GM23338 (cell line): ENCODE measurements at regions not wholly inside any gene's neighbourhood (a gene's known extent, or its start where the extent isn't known, plus 50 kb on each side); places are given as distances from the start of the nearest gene placed in this dataset.

Experiments used
- ATAC-seq: fragments of 200-7000 bp; cut with Tn5 transposase; 3 replicates; pipeline ENCODE4 v1.9.1; 2020
- DNase-seq: peaks from one replicate; pipeline ENCODE4 v3.0.0-alpha.2; 2015; ENCODE audit warnings: low spot score
- H2AFZ ChIP-seq: fragments of 200-600 bp; sonication (generic); 2 replicates; pipeline ENCODE4 v1.8.0; 2016; ENCODE audit warnings: antibody characterized with exemption, mild to moderate bottlenecking, moderate library complexity
- H3F3A ChIP-seq: fragments of 200-600 bp; sonication (generic); replicated peaks from 2 replicates; pipeline ENCODE4 v1.8.0; 2017; ENCODE audit warnings: antibody characterized with exemption, mixed run types, low read depth
- H3K27ac ChIP-seq: fragments of 200-600 bp; sonication (generic); 2 replicates; pipeline ENCODE4 v1.6.1; 2016; ENCODE audit warnings: low read depth
- H3K27me3 ChIP-seq: fragments of 200-600 bp; sonication (generic); 2 replicates; pipeline ENCODE4 v1.8.0; 2016; ENCODE audit warnings: mild to moderate bottlenecking, mixed run types, moderate library complexity; ENCODE audit not compliant: insufficient read depth
- H3K36me3 ChIP-seq: fragments of 200-600 bp; sonication (generic); 2 replicates; pipeline ENCODE4 v1.8.0; 2016; ENCODE audit warnings: mild to moderate bottlenecking; ENCODE audit not compliant: insufficient read depth
- H3K4me1 ChIP-seq: fragments of 200-600 bp; sonication (generic); 2 replicates; pipeline ENCODE4 v1.8.0; 2016; ENCODE audit warnings: mild to moderate bottlenecking, moderate library complexity; ENCODE audit not compliant: insufficient read depth
- H3K4me2 ChIP-seq: fragments of 200-600 bp; sonication (generic); 2 replicates; pipeline ENCODE4 v1.7.1; 2017; ENCODE audit warnings: mixed run types
- H3K4me3 ChIP-seq: fragments of 200-600 bp; sonication (generic); 2 replicates; pipeline ENCODE4 v1.6.1; 2016; ENCODE audit warnings: mixed run types
- H3K79me2 ChIP-seq: fragments of 200-600 bp; sonication (generic); replicated peaks from 2 replicates; pipeline ENCODE4 v1.8.0; 2017; ENCODE audit warnings: mild to moderate bottlenecking; ENCODE audit not compliant: insufficient read depth
- H3K9me2 ChIP-seq: fragments of 200-600 bp; sonication (generic); 2 replicates; pipeline ENCODE4 v1.8.0; 2017; ENCODE audit not compliant: insufficient read depth
- H4K20me1 ChIP-seq: fragments of 200-600 bp; sonication (generic); replicated peaks from 2 replicates; pipeline ENCODE4 v1.8.0; 2017; ENCODE audit warnings: mild to moderate bottlenecking; ENCODE audit not compliant: insufficient read depth
- H3K27ac Mint-ChIP-seq: 2 replicates; pipeline ENCODE4 v1.8.0; 2020; ENCODE audit warnings: inconsistent platforms, mild to moderate bottlenecking, moderate library complexity, mixed read lengths
- H3K27me3 Mint-ChIP-seq: 3 replicates; pipeline ENCODE4 v1.8.0; 2022; ENCODE audit warnings: low read depth, mild to moderate bottlenecking, moderate library complexity, mixed read lengths, inconsistent platforms; ENCODE audit not compliant: insufficient read depth, poor library complexity
- H3K36me3 Mint-ChIP-seq: 3 replicates; pipeline ENCODE4 v1.8.0; 2021; ENCODE audit warnings: low read depth, mild to moderate bottlenecking, inconsistent platforms, moderate library complexity, mixed read lengths
- H3K4me1 Mint-ChIP-seq: 3 replicates; pipeline ENCODE4 v1.8.0; 2020; ENCODE audit warnings: mild to moderate bottlenecking, inconsistent platforms, mixed read lengths
- H3K4me3 Mint-ChIP-seq: 3 replicates; pipeline ENCODE4 v1.8.0; 2021; ENCODE audit warnings: moderate library complexity, mild to moderate bottlenecking, inconsistent platforms, mixed read lengths
- H3K9me3 Mint-ChIP-seq: 3 replicates; pipeline ENCODE4 v1.8.0; 2020; ENCODE audit warnings: moderate library complexity, mild to moderate bottlenecking, inconsistent platforms, mixed read lengths
- CREB1 ChIP-seq: fragments of 250-450 bp; sonication (Bioruptor Pico); IDR thresholded peaks from 2 replicates; pipeline ENCODE4 v1.5.0; 2020; ENCODE audit warnings: low read depth, mild to moderate bottlenecking, moderate library complexity
- ETS1 ChIP-seq: IDR thresholded peaks from 2 replicates; pipeline ENCODE4 v1.6.1; 2016; ENCODE audit warnings: antibody characterized with exemption
- EZH2 ChIP-seq: fragments of 200-600 bp; sonication (generic); IDR thresholded peaks from one replicate; pipeline ENCODE4 v1.8.0; 2017; ENCODE audit warnings: antibody characterized with exemption, mild to moderate bottlenecking, low read depth; ENCODE audit not compliant: unreplicated experiment
- POLR2AphosphoS5 ChIP-seq: IDR thresholded peaks from 2 replicates; pipeline ENCODE4 v1.6.1; 2016; ENCODE audit warnings: antibody characterized with exemption, low read depth
- STAT1 ChIP-seq: IDR thresholded peaks from one replicate; pipeline ENCODE4 v1.6.1; 2016; ENCODE audit warnings: antibody characterized with exemption; ENCODE audit not compliant: unreplicated experiment
- ZNF331 ChIP-seq: fragments of 250-450 bp; sonication (Bioruptor Pico); IDR thresholded peaks from 2 replicates; pipeline ENCODE4 v1.5.0; 2020; ENCODE audit warnings: low read depth, mild to moderate bottlenecking, moderate library complexity
- ZNF462 ChIP-seq: fragments of 250-450 bp; sonication (Bioruptor Pico); IDR thresholded peaks from 2 replicates; pipeline ENCODE4 v1.5.0; 2020; ENCODE audit warnings: mild to moderate bottlenecking, moderate library complexity
- TF ChIP-seq, protein P1 (sequence below): IDR thresholded peaks from one replicate; pipeline ENCODE4 v1.6.1; 2018; ENCODE audit warnings: antibody characterized with exemption; ENCODE audit not compliant: unreplicated experiment

DNA sequence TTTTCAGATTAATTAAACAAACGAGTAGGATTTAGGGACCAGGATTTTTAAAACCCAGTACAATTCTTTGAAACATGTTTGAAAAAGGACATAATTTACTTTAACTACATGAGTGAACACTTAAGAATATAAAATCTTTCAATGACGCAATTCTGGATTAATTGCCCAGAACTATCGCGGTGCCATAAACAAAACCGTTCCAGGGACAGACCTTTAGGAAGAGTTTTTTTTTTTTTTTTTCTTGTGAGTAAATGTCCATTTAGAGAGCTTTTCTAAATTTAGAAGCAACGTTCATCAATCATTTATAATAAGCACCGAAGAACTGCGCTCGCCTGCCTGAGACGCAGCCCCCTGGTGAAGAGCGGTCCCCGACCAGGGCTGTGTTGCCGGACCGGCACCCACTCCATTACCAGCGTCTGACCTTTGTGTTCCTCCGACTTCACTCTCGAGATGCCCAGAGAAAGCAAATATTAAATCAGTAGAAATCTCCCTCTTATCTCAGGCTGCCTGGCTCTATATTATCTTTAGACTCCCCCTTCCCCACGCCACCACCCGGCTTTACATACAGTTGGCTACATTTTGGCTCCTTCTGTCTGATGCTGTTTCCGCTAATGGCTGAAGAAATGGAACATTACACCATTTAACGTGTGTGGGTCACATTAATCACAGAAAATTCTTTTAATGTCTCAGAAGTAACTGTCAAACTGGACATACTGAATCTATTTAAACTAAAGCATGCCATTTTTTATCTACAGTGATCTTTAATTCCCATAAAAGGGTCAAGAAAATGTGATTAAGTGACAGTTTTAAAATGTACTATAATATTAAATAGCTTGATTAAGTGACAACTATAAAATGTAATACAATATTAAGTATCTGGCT, 364.0 kb upstream of the MEIS1 start:
- H3K27me3 Mint-ChIP-seq, result peaks cover 2% of the 10 kb centered on the region
- H3K9me3 Mint-ChIP-seq, result no peaks in the 10 kb centered on the region
- H3K27ac ChIP-seq, result no peak overlapping the region
- peaks cover 18% of the 10 kb centered on the region for H3K4me1 Mint-ChIP-seq
- no peaks in the 10 kb centered on the region for H3K27me3 ChIP-seq
- TF ChIP-seq EZH2, result no peak
- no peak for TF ChIP-seq STAT1
- TF ChIP-seq ETS1, result no peak
- TF ChIP-seq POLR2AphosphoS5, result no peak
- TF ChIP-seq ZNF462 (CRISPR knock-in tag), result no peak
- no peak for TF ChIP-seq ZNF331 (CRISPR knock-in tag)
- TF ChIP-seq CREB1 (CRISPR knock-in tag), result no peak
- TF ChIP-seq, protein P1, sequence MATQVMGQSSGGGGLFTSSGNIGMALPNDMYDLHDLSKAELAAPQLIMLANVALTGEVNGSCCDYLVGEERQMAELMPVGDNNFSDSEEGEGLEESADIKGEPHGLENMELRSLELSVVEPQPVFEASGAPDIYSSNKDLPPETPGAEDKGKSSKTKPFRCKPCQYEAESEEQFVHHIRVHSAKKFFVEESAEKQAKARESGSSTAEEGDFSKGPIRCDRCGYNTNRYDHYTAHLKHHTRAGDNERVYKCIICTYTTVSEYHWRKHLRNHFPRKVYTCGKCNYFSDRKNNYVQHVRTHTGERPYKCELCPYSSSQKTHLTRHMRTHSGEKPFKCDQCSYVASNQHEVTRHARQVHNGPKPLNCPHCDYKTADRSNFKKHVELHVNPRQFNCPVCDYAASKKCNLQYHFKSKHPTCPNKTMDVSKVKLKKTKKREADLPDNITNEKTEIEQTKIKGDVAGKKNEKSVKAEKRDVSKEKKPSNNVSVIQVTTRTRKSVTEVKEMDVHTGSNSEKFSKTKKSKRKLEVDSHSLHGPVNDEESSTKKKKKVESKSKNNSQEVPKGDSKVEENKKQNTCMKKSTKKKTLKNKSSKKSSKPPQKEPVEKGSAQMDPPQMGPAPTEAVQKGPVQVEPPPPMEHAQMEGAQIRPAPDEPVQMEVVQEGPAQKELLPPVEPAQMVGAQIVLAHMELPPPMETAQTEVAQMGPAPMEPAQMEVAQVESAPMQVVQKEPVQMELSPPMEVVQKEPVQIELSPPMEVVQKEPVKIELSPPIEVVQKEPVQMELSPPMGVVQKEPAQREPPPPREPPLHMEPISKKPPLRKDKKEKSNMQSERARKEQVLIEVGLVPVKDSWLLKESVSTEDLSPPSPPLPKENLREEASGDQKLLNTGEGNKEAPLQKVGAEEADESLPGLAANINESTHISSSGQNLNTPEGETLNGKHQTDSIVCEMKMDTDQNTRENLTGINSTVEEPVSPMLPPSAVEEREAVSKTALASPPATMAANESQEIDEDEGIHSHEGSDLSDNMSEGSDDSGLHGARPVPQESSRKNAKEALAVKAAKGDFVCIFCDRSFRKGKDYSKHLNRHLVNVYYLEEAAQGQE, result no peak
- H3F3A ChIP-seq, result no peaks in the 10 kb centered on the region
- no peaks in the 10 kb centered on the region for H3K36me3 Mint-ChIP-seq
- no peak overlapping the region for H3K4me3 Mint-ChIP-seq
- ATAC-seq (no peak), DNase-seq (no peak)
- 0 out of 2 replicates have a peak, but pooled peaks cover 15% of the 10 kb centered on the region for H3K9me2 ChIP-seq
- no peak overlapping the region for H3K4me3 ChIP-seq
- H3K4me2 ChIP-seq, result no peak overlapping the region
- no peaks in the 10 kb centered on the region for H4K20me1 ChIP-seq
- no peak overlapping the region for H2AFZ ChIP-seq
- H3K79me2 ChIP-seq, result no peaks in the 10 kb centered on the region
- no peaks in the 10 kb centered on the region for H3K36me3 ChIP-seq
- no peak overlapping the region for H3K27ac Mint-ChIP-seq
- peaks cover 16% of the 10 kb centered on the region for H3K4me1 ChIP-seq
